Progenitor cell of endocrine pancreas (in vitro differentiated cells): ENCODE measurements at regions not wholly inside any gene's neighbourhood (a gene's known extent, or its start where the extent isn't known, plus 50 kb on each side); places are given as distances from the start of the nearest gene placed in this dataset.

Source experiments
- DNase-seq: peaks from one replicate; pipeline ENCODE4 v3.0.0; 2021; ENCODE audit warnings: low spot score; ENCODE audit not compliant: unreplicated experiment
- H3K27ac Mint-ChIP-seq: 2 replicates; pipeline ENCODE4 v1.8.0; 2021; ENCODE audit warnings: mild to moderate bottlenecking, moderate library complexity, mixed read lengths
- H3K27me3 Mint-ChIP-seq: 2 replicates; pipeline ENCODE4 v1.8.0; 2021; ENCODE audit warnings: mixed read lengths
- H3K36me3 Mint-ChIP-seq: 2 replicates; pipeline ENCODE4 v1.8.0; 2022; ENCODE audit warnings: mixed read lengths; ENCODE audit not compliant: insufficient read depth
- H3K4me1 Mint-ChIP-seq: 2 replicates; pipeline ENCODE4 v1.8.0; 2021; ENCODE audit warnings: low read depth, mixed read lengths
- H3K4me3 Mint-ChIP-seq: 2 replicates; pipeline ENCODE4 v1.8.0; 2021; ENCODE audit warnings: low read depth, mild to moderate bottlenecking, moderate library complexity, mixed read lengths
- H3K9me3 Mint-ChIP-seq: 2 replicates; pipeline ENCODE4 v1.8.0; 2021; ENCODE audit warnings: low read depth, mixed read lengths
- CTCF ChIP-seq: fragments of 200-600 bp; sonication (generic); IDR thresholded peaks from one replicate; pipeline ENCODE4 v1.5.0; 2021; ENCODE audit warnings: antibody characterized with exemption, mild to moderate bottlenecking; ENCODE audit not compliant: unreplicated experiment

GRCh38 chr15:97712530-97712929 lies 248.0 kb upstream of the ARRDC4 start:
- Mint-ChIP-seq H3K4me3 (no peak overlapping the region), H3K9me3 (no peaks in the 10 kb centered on the region), H3K27me3 (peaks cover 10% of the 10 kb centered on the region), H3K4me1 (no peaks in the 10 kb centered on the region), H3K27ac (no peak overlapping the region), H3K36me3 (no peaks in the 10 kb centered on the region)
- TF ChIP-seq CTCF = no peak
- no peak for DNase-seq

GRCh38 chr15:97717806-97718205 lies 242.7 kb upstream of the ARRDC4 start:
- Mint-ChIP-seq H3K4me3 (no peak overlapping the region), H3K4me1 (no peaks in the 10 kb centered on the region), H3K27ac (no peak overlapping the region), H3K27me3 (peaks cover 9% of the 10 kb centered on the region), H3K36me3 (no peaks in the 10 kb centered on the region), H3K9me3 (peaks cover 19% of the 10 kb centered on the region)
- no peak for TF ChIP-seq CTCF
- no peak for DNase-seq

- DNase-seq = no peak
- Mint-ChIP-seq H3K9me3 (peaks cover 19% of the 10 kb centered on the region), H3K27me3 (peaks cover 9% of the 10 kb centered on the region), H3K36me3 (no peaks in the 10 kb centered on the region), H3K27ac (no peak overlapping the region), H3K4me3 (no peak overlapping the region), H3K4me1 (no peaks in the 10 kb centered on the region)
- no peak for TF ChIP-seq CTCF
Measured at GRCh38 chr15:97718509-97718908, 242.0 kb upstream of the ARRDC4 start.

- no peak for DNase-seq
- H3K9me3 Mint-ChIP-seq = no peaks in the 10 kb centered on the region
- no peaks in the 10 kb centered on the region for H3K36me3 Mint-ChIP-seq
- peaks cover 40% of the 10 kb centered on the region for H3K27me3 Mint-ChIP-seq
- H3K4me1 Mint-ChIP-seq = peaks cover 7% of the 10 kb centered on the region
- no peak overlapping the region for H3K4me3 Mint-ChIP-seq
- H3K27ac Mint-ChIP-seq = no peak overlapping the region
- TF ChIP-seq CTCF = no peak
Measured at GRCh38 chr15:97728791-97729190, 231.7 kb upstream of the ARRDC4 start.

GRCh38 chr15:97729270-97729669 lies 231.2 kb upstream of the ARRDC4 start:
- H3K4me1 Mint-ChIP-seq = peaks cover 7% of the 10 kb centered on the region
- no peak for DNase-seq
- H3K9me3 Mint-ChIP-seq = no peaks in the 10 kb centered on the region
- peaks cover 45% of the 10 kb centered on the region for H3K27me3 Mint-ChIP-seq
- H3K27ac Mint-ChIP-seq = no peak overlapping the region
- no peak overlapping the region for H3K4me3 Mint-ChIP-seq
- no peak for TF ChIP-seq CTCF
- no peaks in the 10 kb centered on the region for H3K36me3 Mint-ChIP-seq
